GM12878 (cell line): ENCODE measurements at regions not wholly inside any gene's neighbourhood (a gene's known extent, or its start where the extent isn't known, plus 50 kb on each side); places are given as distances from the start of the nearest gene placed in this dataset.

Experiments used
- ATAC-seq: fragments of 200-7000 bp; cut with Tn5 transposase; 3 replicates; pipeline ENCODE4 v1.9.1; 2020; ENCODE audit warnings: mild to moderate bottlenecking, moderate library complexity
- BruUV-seq: library from RNA; stranded (reverse); fragments of 400-500 nt; replicated peaks from 2 replicates; lab custom pipeline; 2021; lab: Mats Ljungman, UMichigan
- CTCF ChIA-PET: fragments of 300-600 bp; sonication (Branson Sonifier 250); formaldehyde crosslinking; extraction: SDS; loops from one replicate; lab custom pipeline; 2021; ENCODE audit warnings: inconsistent platforms; lab: Yijun Ruan, JAX
- POLR2A ChIA-PET: fragments of 350-600 bp; formaldehyde crosslinking; extraction: SDS; loops from one replicate; lab custom pipeline; 2021; ENCODE audit warnings: inconsistent platforms; lab: Charles Lee
- RAD21 ChIA-PET: fragments of 300-600 bp; sonication (Branson Sonifier 250); formaldehyde crosslinking; loops from one replicate; lab custom pipeline; 2023; ENCODE audit warnings: antibody characterized with exemption; ENCODE audit not compliant: unreplicated experiment; lab: Charles Lee
- SMC1A ChIA-PET: fragments of 300-600 bp; sonication (Branson Sonifier 250); formaldehyde crosslinking; loops from one replicate; lab custom pipeline; 2023; ENCODE audit not compliant: unreplicated experiment, uncharacterized antibody; lab: Charles Lee
- DNase-seq: peaks from one replicate; pipeline ENCODE4 v3.0.0-alpha.2; 2011; ENCODE audit warnings: low read depth, low spot score
- FAIRE-seq: peaks from 3 replicates; lab custom pipeline; 2011; peaks lifted over from hg19 to GRCh38; lab: Jason Lieb, UNC
- H2AFZ ChIP-seq: 2 replicates; pipeline ENCODE4 v1.6.0; 2011; ENCODE audit warnings: low read depth, low read length, control low read depth; ENCODE audit not compliant: control insufficient read depth
- H3K27ac ChIP-seq: 2 replicates; pipeline ENCODE4 v1.5.1; 2011; ENCODE audit warnings: control low read depth; ENCODE audit not compliant: control insufficient read depth, insufficient read depth
- H3K27me3 ChIP-seq, 2 experiments: replicated peaks in 1 of 2; 2 replicates each; pipeline versions ENCODE4 v1.6.0 to v1.6.1; 2011; ENCODE audit warnings: low read length in 1 of 2; ENCODE audit not compliant: control insufficient read depth in 2 of 2, insufficient read depth in 2 of 2
- H3K36me3 ChIP-seq, 2 experiments: 2 replicates each; pipeline ENCODE4 v1.5.1; 2011; ENCODE audit warnings: low read length in 1 of 2; ENCODE audit not compliant: control insufficient read depth in 2 of 2, insufficient read depth in 2 of 2
- H3K4me1 ChIP-seq: 2 replicates; pipeline ENCODE4 v1.6.1; 2011; ENCODE audit warnings: mild to moderate bottlenecking, low read length, moderate library complexity, mixed read lengths; ENCODE audit not compliant: control insufficient read depth, insufficient read depth
- H3K4me2 ChIP-seq: 2 replicates; pipeline ENCODE4 v1.6.0; 2011; ENCODE audit warnings: control low read depth; ENCODE audit not compliant: control insufficient read depth, insufficient read depth
- H3K4me3 ChIP-seq: fragments of 200-600 bp; sonication (generic); 2 replicates; pipeline ENCODE4 v1.5.1; 2016
- H3K79me2 ChIP-seq: 2 replicates; pipeline ENCODE4 v1.6.0; 2011; ENCODE audit warnings: low read length; ENCODE audit not compliant: control insufficient read depth, insufficient read depth
- H3K9ac ChIP-seq: 2 replicates; pipeline ENCODE4 v1.8.0; 2011; ENCODE audit warnings: low read length, control low read depth, mixed read lengths; ENCODE audit not compliant: control insufficient read depth, insufficient read depth
- H3K9me3 ChIP-seq: replicated peaks from 3 replicates; pipeline ENCODE4 v1.5.1; 2011; ENCODE audit warnings: mild to moderate bottlenecking, low read length; ENCODE audit not compliant: control insufficient read depth, insufficient read depth
- H4K20me1 ChIP-seq: 2 replicates; pipeline ENCODE4 v1.6.0; 2011; ENCODE audit not compliant: control insufficient read depth, insufficient read depth
- ASH2L ChIP-seq: fragments of 300-600, 200-600 bp; sonication (generic); IDR thresholded peaks from 2 replicates; pipeline ENCODE4 v1.6.1; 2017; ENCODE audit warnings: low read depth, mild to moderate bottlenecking, borderline replicate concordance
- ATF7 ChIP-seq: fragments of 450-650 bp; IDR thresholded peaks from 2 replicates; pipeline ENCODE4 v1.6.1; 2016; ENCODE audit warnings: low read depth, mild to moderate bottlenecking
- CHD2 ChIP-seq: IDR thresholded peaks from 2 replicates; pipeline ENCODE4 v1.6.1; 2011; ENCODE audit warnings: low read depth, low read length, improper control_type of control experiment, borderline replicate concordance
- E2F8 ChIP-seq: fragments of 450-650 bp; IDR thresholded peaks from 2 replicates; pipeline ENCODE4 v1.6.1; 2018; ENCODE audit warnings: mild to moderate bottlenecking, low read depth, moderate library complexity; ENCODE audit not compliant: partially characterized antibody
- FOS ChIP-seq: IDR thresholded peaks from 3 replicates; pipeline ENCODE4 v1.6.1; 2011; ENCODE audit warnings: borderline replicate concordance; ENCODE audit not compliant: insufficient read length; ENCODE audit errors: extremely low read depth
- HCFC1 ChIP-seq: fragments of 150-350 bp; IDR thresholded peaks from 2 replicates; pipeline ENCODE4 v1.6.1; 2014; ENCODE audit warnings: low read length
- HDGF ChIP-seq: fragments of 450-650 bp; IDR thresholded peaks from 2 replicates; pipeline ENCODE4 v1.6.1; 2016; ENCODE audit warnings: antibody characterized with exemption
- POLR2AphosphoS5 ChIP-seq: IDR thresholded peaks from 2 replicates; pipeline ENCODE4 v1.6.1; 2011; ENCODE audit warnings: mild to moderate bottlenecking, low read length, inconsistent platforms
- RB1 ChIP-seq: fragments of 450-650 bp; formaldehyde crosslinking; IDR thresholded peaks from 2 replicates; pipeline ENCODE4 v1.6.1; 2017; ENCODE audit warnings: mild to moderate bottlenecking, borderline replicate concordance
- RELB ChIP-seq: fragments of 450-650 bp; IDR thresholded peaks from 2 replicates; pipeline ENCODE4 v1.6.1; 2017; ENCODE audit warnings: low read depth, mild to moderate bottlenecking, moderate library complexity
- SRF ChIP-seq, 2 experiments: IDR thresholded peaks; 2 replicates each; pipeline ENCODE4 v1.6.1; 2011; ENCODE audit warnings: low read depth in 2 of 2, low read length in 2 of 2, mild to moderate bottlenecking in 1 of 2, moderate library complexity in 1 of 2
- TAF1 ChIP-seq: IDR thresholded peaks from 2 replicates; pipeline ENCODE4 v1.6.1; 2011; ENCODE audit warnings: mild to moderate bottlenecking, low read depth, low read length, borderline replicate concordance
- USF1 ChIP-seq: IDR thresholded peaks from 2 replicates; pipeline ENCODE4 v1.6.1; 2011; ENCODE audit warnings: borderline replicate concordance, low read depth, mild to moderate bottlenecking, moderate library complexity, mixed read lengths, low read length; ENCODE audit not compliant: insufficient read depth; ENCODE audit errors: extremely low read length
- ZNF217 ChIP-seq: fragments of 450-650 bp; IDR thresholded peaks from 2 replicates; pipeline ENCODE4 v1.6.1; 2017; ENCODE audit warnings: antibody characterized with exemption, mild to moderate bottlenecking
- ZNF24 ChIP-seq: fragments of 450-650 bp; IDR thresholded peaks from 2 replicates; pipeline ENCODE4 v1.6.1; 2017; ENCODE audit warnings: antibody characterized with exemption, mild to moderate bottlenecking
- ZNF274 ChIP-seq: IDR thresholded peaks from one replicate; pipeline ENCODE4 v1.8.0; 2011; ENCODE audit not compliant: insufficient read length, insufficient read depth
- WGBS: methylation state at CpG from one replicate; pipeline ENCODE4 v1.1.6; 2016; ENCODE audit warnings: low lambda C conversion rate; ENCODE audit not compliant: insufficient replicate concordance, insufficient coverage; ENCODE audit errors: missing lambda C conversion rate; 5-methylcytosine and 5-hydroxymethylcytosine counted together
- in situ Hi-C: fragments of 300-500 bp; cut with MboI; formaldehyde crosslinking; loops from 9 replicates; pipeline ENCODE4 v1.14.3; 2018; ENCODE audit warnings: mixed read lengths
- intact Hi-C: fragments of 100-400 bp; cut with micrococcal nuclease; formaldehyde crosslinking; loops from one replicate; pipeline ENCODE4 v1.14.2; 2022; ENCODE audit not compliant: unreplicated experiment

- no peak for TF ChIP-seq E2F8
- no peak for TF ChIP-seq TAF1
- TF ChIP-seq HDGF, result no peak
- no peak for TF ChIP-seq RELB
- TF ChIP-seq RB1, result no peak
Observed at GRCh38 chr2:200077838-200078237, 122.5 kb downstream of the MAIP1 start (continued).

GRCh38 chr2:200079356-200079755 is 124.0 kb downstream of the MAIP1 start:
- H3K4me1 ChIP-seq, result no peaks in the 10 kb centered on the region
- BruUV-seq, result no TSS peak
- FAIRE-seq (no peak), DNase-seq (no peak), ATAC-seq (no peak)
- H2AFZ ChIP-seq, result no peak overlapping the region
- no peak overlapping the region for H3K4me2 ChIP-seq
- ChIA-PET CTCF (interaction anchor here (1.2 kb wide), 1 partner anchor 539 kb away, joined by 3 read pairs; no protein-coding TSS in a partner anchor), POLR2A (no interaction called here)
- H3K27me3 ChIP-seq, result no peaks in the 10 kb centered on the region
- H4K20me1 ChIP-seq, result no peaks in the 10 kb centered on the region
- intact Hi-C loops, result no loop called here
- H3K36me3 ChIP-seq, result no peaks in the 10 kb centered on the region
- no peaks in the 10 kb centered on the region for H3K79me2 ChIP-seq
- TF ChIP-seq USF1, result no peak
- no peak for TF ChIP-seq ZNF217
- TF ChIP-seq FOS, result no peak
- no peak for TF ChIP-seq SRF (IDR thresholded peaks at IDR 0.05; ENCODE audit: low read depth in 2 of 2, low read length in 2 of 2)
- no peak for TF ChIP-seq ATF7
- no peak for TF ChIP-seq HCFC1
- TF ChIP-seq CHD2, result no peak
- TF ChIP-seq ZNF24, result no peak
- TF ChIP-seq POLR2AphosphoS5, result no peak
- no peak for TF ChIP-seq ASH2L
- TF ChIP-seq ZNF274, result no peak
- TF ChIP-seq, all 136 proteins: peak for 0
- H3K9me3 ChIP-seq, result no peaks in the 10 kb centered on the region
- SMC1A ChIA-PET, result interaction anchor here (1.2 kb wide), 1 partner anchor 11 kb away, joined by 3 read pairs; no protein-coding TSS in a partner anchor
- no peak overlapping the region for H3K9ac ChIP-seq
- RAD21 ChIA-PET, result no interaction called here
- H3K4me3 ChIP-seq, result no peak overlapping the region
- in situ Hi-C loops, result no loop called here
- WGBS, result 15% methylated on average over 2 of the region's 2 CpGs
- no peak overlapping the region for H3K27ac ChIP-seq
